HCT116 (cell line): ENCODE measurements at regions not wholly inside any gene's neighbourhood (a gene's known extent, or its start where the extent isn't known, plus 50 kb on each side); places are given as distances from the start of the nearest gene placed in this dataset.

ENCODE experiments used
- ATAC-seq: fragments of 200-7000 bp; cut with Tn5 transposase; 2 replicates; pipeline ENCODE4 v1.9.1; 2020; ENCODE audit warnings: mild to moderate bottlenecking, moderate library complexity
- BruUV-seq: library from RNA; stranded (reverse); fragments of 400-500 nt; replicated peaks from 2 replicates; lab custom pipeline; 2021; lab: Mats Ljungman, UMichigan
- CTCF ChIA-PET: fragments of 300-600 bp; sonication (Branson Sonifier 250); formaldehyde crosslinking; loops from one replicate; lab custom pipeline; 2021; ENCODE audit warnings: antibody characterized with exemption; lab: Charles Lee
- POLR2A ChIA-PET: fragments of 300-600, 350-600 bp; sonication (Branson Sonifier 250); formaldehyde crosslinking; loops from one replicate; lab custom pipeline; 2021; ENCODE audit warnings: antibody characterized with exemption; lab: Charles Lee
- RAD21 ChIA-PET, 2 experiments: fragments of 300-600 bp; sonication (Branson Sonifier 250); formaldehyde crosslinking; loops; one replicate each; lab custom pipeline; 2023; ENCODE audit warnings: low total read pairs in 2 of 2; ENCODE audit not compliant: uncharacterized antibody in 2 of 2, unreplicated experiment in 2 of 2, low non-redundant PET in 1 of 2; lab: Charles Lee
- DNase-seq: peaks from one replicate; pipeline ENCODE4 v3.0.0-alpha.2; 2010; ENCODE audit warnings: low read depth, low spot score
- H2AFZ ChIP-seq: fragments of 200-600 bp; shearing (Covaris generic), sonication (generic); 2 replicates; pipeline ENCODE4 v1.6.1; 2017; ENCODE audit warnings: low read depth, mixed run types, mixed read lengths, antibody characterized with exemption, low read length; ENCODE audit not compliant: poor library complexity, severe bottlenecking
- H3K27ac ChIP-seq: 2 replicates; pipeline ENCODE4 v1.5.1; 2012; ENCODE audit warnings: low read depth, low read length
- H3K27me3 ChIP-seq: fragments of 200-600 bp; sonication (generic); 2 replicates; pipeline ENCODE4 v1.6.1; 2016; ENCODE audit warnings: mixed run types, low read length, mixed read lengths; ENCODE audit not compliant: insufficient read depth
- H3K36me3 ChIP-seq, 2 experiments: fragments of 200-500 bp in 1 of 2; fragments of 200-600 bp in 1 of 2; sonication (Bioruptor generic) in 1 of 2; sonication (generic) in 1 of 2; 2 replicates each; pipeline versions ENCODE4 v1.5.1 to v1.6.1; 2014 to 2016; ENCODE audit warnings: low read length in 2 of 2, inconsistent platforms in 1 of 2, mixed read lengths in 1 of 2, mixed run types in 1 of 2; ENCODE audit not compliant: insufficient read depth in 2 of 2, control insufficient read depth in 1 of 2
- H3K4me1 ChIP-seq, 2 experiments: fragments of 200-600 bp in 1 of 2; sonication (generic) in 1 of 2; 2 replicates each; pipeline versions ENCODE4 v1.5.1 to v1.6.1; 2012 to 2017; ENCODE audit warnings: low read length in 2 of 2, inconsistent platforms in 1 of 2, mild to moderate bottlenecking in 1 of 2, mixed read lengths in 1 of 2, mixed run types in 1 of 2, moderate library complexity in 1 of 2; ENCODE audit not compliant: insufficient read depth in 2 of 2, control insufficient read depth in 1 of 2
- H3K4me2 ChIP-seq: fragments of 200-600 bp; sonication (generic); 2 replicates; pipeline ENCODE4 v1.6.1; 2017; ENCODE audit warnings: mixed run types, low read length, mixed read lengths
- H3K4me3 ChIP-seq, 2 experiments: fragments of 200-600 bp in 1 of 2; sonication (generic) in 1 of 2; replicated peaks in 1 of 2; 2 replicates each; pipeline ENCODE4 v1.5.1; 2011 to 2016; ENCODE audit warnings: low read length in 2 of 2, control low read depth in 1 of 2, low read depth in 1 of 2, mild to moderate bottlenecking in 1 of 2, mixed read lengths in 1 of 2, mixed run types in 1 of 2
- H3K79me2 ChIP-seq: fragments of 200-600 bp; sonication (generic); 2 replicates; pipeline ENCODE4 v1.6.1; 2017; ENCODE audit warnings: mild to moderate bottlenecking, mixed run types, low read length, moderate library complexity, mixed read lengths; ENCODE audit not compliant: insufficient read depth
- H3K9ac ChIP-seq: fragments of 200-600 bp; sonication (generic); 2 replicates; pipeline ENCODE4 v1.6.1; 2016; ENCODE audit warnings: low read length, mixed read lengths
- H3K9me2 ChIP-seq: fragments of 200-600 bp; sonication (generic), shearing (Covaris generic); 2 replicates; pipeline ENCODE4 v1.6.1; 2017; ENCODE audit warnings: mixed run types, mild to moderate bottlenecking, moderate library complexity; ENCODE audit not compliant: insufficient read depth
- H3K9me3 ChIP-seq, 2 experiments: fragments of 200-500 bp in 1 of 2; fragments of 200-600 bp in 1 of 2; sonication (Bioruptor generic) in 1 of 2; sonication (generic) in 1 of 2; 2 replicates each; pipeline ENCODE4 v1.6.1; 2014 to 2017; ENCODE audit warnings: low read length in 2 of 2, mixed read lengths in 2 of 2, inconsistent platforms in 1 of 2, low read depth in 1 of 2, mild to moderate bottlenecking in 1 of 2, mixed run types in 1 of 2, moderate library complexity in 1 of 2; ENCODE audit not compliant: control insufficient read depth in 1 of 2, insufficient read depth in 1 of 2
- H4K20me1 ChIP-seq: fragments of 200-600 bp; sonication (generic), shearing (Covaris generic); 2 replicates; pipeline ENCODE4 v1.6.1; 2017; ENCODE audit warnings: mixed run types, mild to moderate bottlenecking, moderate library complexity; ENCODE audit not compliant: insufficient read depth
- CBX3 ChIP-seq: IDR thresholded peaks from 2 replicates; pipeline ENCODE4 v1.6.1; 2012; ENCODE audit warnings: low read depth
- CTCF ChIP-seq, 3 experiments: fragments of 200-600 bp in 1 of 3; sonication (generic) in 1 of 3; IDR thresholded peaks in 2 of 3; conservative IDR thresholded peaks in 1 of 3; 2 replicates each; pipeline ENCODE4 v1.5.1; 2012 to 2017; ENCODE audit warnings: low read depth in 2 of 3, low read length in 2 of 3, antibody characterized with exemption in 1 of 3, borderline replicate concordance in 1 of 3, control low read depth in 1 of 3, mild to moderate bottlenecking in 1 of 3, mixed read lengths in 1 of 3, mixed run types in 1 of 3, moderate library complexity in 1 of 3; ENCODE audit not compliant: insufficient read depth in 1 of 3
- EGR1 ChIP-seq: IDR thresholded peaks from 2 replicates; pipeline ENCODE4 v1.6.1; 2012; ENCODE audit warnings: low read depth
- ELF1 ChIP-seq: IDR thresholded peaks from 2 replicates; pipeline ENCODE4 v1.6.1; 2012; ENCODE audit warnings: low read depth, borderline replicate concordance
- EZH2 ChIP-seq: fragments of 200-600 bp; sonication (generic); IDR thresholded peaks from 2 replicates; pipeline ENCODE4 v1.6.1; 2017; ENCODE audit warnings: antibody characterized with exemption, mixed run types
- FOSL1 ChIP-seq: IDR thresholded peaks from 2 replicates; pipeline ENCODE4 v1.6.1; 2012; ENCODE audit warnings: low read depth
- MAX ChIP-seq: IDR thresholded peaks from 2 replicates; pipeline ENCODE4 v1.6.1; 2012
- POLR2A ChIP-seq: IDR thresholded peaks from 2 replicates; pipeline ENCODE4 v1.7.0; 2011; ENCODE audit warnings: borderline replicate concordance; ENCODE audit not compliant: insufficient read depth, insufficient read length; ENCODE audit errors: extremely low read depth
- REST ChIP-seq: IDR thresholded peaks from 2 replicates; pipeline ENCODE4 v1.6.1; 2012; ENCODE audit warnings: low read depth
- YY1 ChIP-seq: IDR thresholded peaks from 2 replicates; pipeline ENCODE4 v1.6.1; 2011; ENCODE audit warnings: low read length, low read depth, moderate library complexity, mild to moderate bottlenecking; ENCODE audit not compliant: insufficient replicate concordance; ENCODE audit errors: extremely low read depth
- ZFX ChIP-seq: fragments of 450-650 bp; IDR thresholded peaks from 2 replicates; pipeline ENCODE4 v1.6.1; 2017
- intact Hi-C: fragments of 100-400 bp; cut with micrococcal nuclease; formaldehyde crosslinking; loops from 2 replicates; pipeline ENCODE4 v1.10.0; 2022

GRCh38 chr11:13577881-13578280, 82.1 kb upstream of the PTH start:
- no peak overlapping the region for H3K9ac ChIP-seq
- H3K27me3 ChIP-seq, result peaks cover 7% of the 10 kb centered on the region; the same call in 1 of the 2 replicates
- no peaks in the 10 kb centered on the region for H3K36me3 ChIP-seq
- no peak overlapping the region for H3K27ac ChIP-seq
- DNase-seq (no peak), ATAC-seq (no peak)
- H4K20me1 ChIP-seq, result no peaks in the 10 kb centered on the region
- H3K4me2 ChIP-seq, result no peak overlapping the region
- no TSS peak for BruUV-seq
- CTCF ChIA-PET, result no interaction called here
- H2AFZ ChIP-seq, result no peak overlapping the region
- no peak overlapping the region for H3K4me3 ChIP-seq
- POLR2A ChIA-PET, result no interaction called here
- no peaks in the 10 kb centered on the region for H3K9me2 ChIP-seq
- no peaks in the 10 kb centered on the region for H3K4me1 ChIP-seq
- intact Hi-C loops, result no loop called here
- TF ChIP-seq CBX3, result no peak
- TF ChIP-seq ZFX, result no peak
- TF ChIP-seq FOSL1, result no peak
- no peak for TF ChIP-seq YY1
- TF ChIP-seq CTCF (IDR thresholded peaks at IDR 0.05 in 2 of 3, conservative IDR thresholded peaks at IDR 0.05 in 1 of 3; ENCODE audit: borderline replicate concordance in 1 of 3, insufficient read depth in 1 of 3, low read depth in 2 of 3, low read length in 2 of 3), result no peak
- TF ChIP-seq EGR1, result no peak
- no peak for TF ChIP-seq EZH2
- TF ChIP-seq REST, result no peak
- TF ChIP-seq ELF1, result no peak
- no peak for TF ChIP-seq POLR2A
- no peak for TF ChIP-seq MAX
- H3K79me2 ChIP-seq, result no peaks in the 10 kb centered on the region
- no peaks in the 10 kb centered on the region for H3K9me3 ChIP-seq
- RAD21 ChIA-PET, result no interaction called here
